HEK293 (cell line): ENCODE measurements at regions not wholly inside any gene's neighbourhood (a gene's known extent, or its start where the extent isn't known, plus 50 kb on each side); places are given as distances from the start of the nearest gene placed in this dataset.

Experiments
- SP2 ChIP-seq: fragments of 450-650 bp; formaldehyde crosslinking; IDR thresholded peaks from 2 replicates; pipeline ENCODE4 v1.5.1; 2016; ENCODE audit warnings: missing biosample characterization, missing genetic modification characterization
- ZNF133 ChIP-seq: fragments of 450-650 bp; formaldehyde crosslinking; IDR thresholded peaks from 2 replicates; pipeline ENCODE4 v1.5.1; 2016; ENCODE audit warnings: missing biosample characterization, missing genetic modification characterization
- ZNF138 ChIP-seq: fragments of 450-650 bp; formaldehyde crosslinking; IDR thresholded peaks from 2 replicates; pipeline ENCODE4 v1.5.1; 2016; ENCODE audit warnings: missing biosample characterization, missing genetic modification characterization, borderline replicate concordance
- ZNF146 ChIP-seq: fragments of 450-650 bp; formaldehyde crosslinking; IDR thresholded peaks from 2 replicates; pipeline ENCODE4 v1.5.1; 2016; ENCODE audit warnings: missing biosample characterization, missing genetic modification characterization
- ZNF248 ChIP-seq: fragments of 450-650 bp; formaldehyde crosslinking; IDR thresholded peaks from 2 replicates; pipeline ENCODE4 v1.5.1; 2017; ENCODE audit warnings: missing biosample characterization, missing genetic modification characterization
- ZNF266 ChIP-seq: fragments of 450-650 bp; formaldehyde crosslinking; IDR thresholded peaks from 2 replicates; pipeline ENCODE4 v1.5.1; 2016; ENCODE audit warnings: missing biosample characterization, missing genetic modification characterization, low read depth
- ZNF274 ChIP-seq, 2 experiments: fragments of 200-500 bp in 1 of 2; fragments of 450-650 bp in 1 of 2; sonication (Bioruptor generic) in 1 of 2; formaldehyde crosslinking in 1 of 2; IDR thresholded peaks; 2 replicates each; pipeline versions ENCODE4 v1.5.1 to v1.6.1; 2014 to 2016; ENCODE audit warnings: borderline replicate concordance in 1 of 2, inconsistent platforms in 1 of 2, low read length in 1 of 2, missing biosample characterization in 1 of 2, missing genetic modification characterization in 1 of 2
- ZNF501 ChIP-seq: fragments of 450-650 bp; formaldehyde crosslinking; IDR thresholded peaks from 2 replicates; pipeline ENCODE4 v1.5.1; 2016; ENCODE audit warnings: missing biosample characterization, missing genetic modification characterization
- TF ChIP-seq, protein P1 (sequence below): fragments of 450-650 bp; formaldehyde crosslinking; IDR thresholded peaks from 2 replicates; pipeline ENCODE4 v1.5.1; 2016; ENCODE audit warnings: missing biosample characterization, missing genetic modification characterization
- TF ChIP-seq, protein P2 (sequence below): fragments of 450-650 bp; formaldehyde crosslinking; IDR thresholded peaks from 2 replicates; pipeline ENCODE4 v1.5.1; 2016; ENCODE audit warnings: missing biosample characterization, missing genetic modification characterization

DNA sequence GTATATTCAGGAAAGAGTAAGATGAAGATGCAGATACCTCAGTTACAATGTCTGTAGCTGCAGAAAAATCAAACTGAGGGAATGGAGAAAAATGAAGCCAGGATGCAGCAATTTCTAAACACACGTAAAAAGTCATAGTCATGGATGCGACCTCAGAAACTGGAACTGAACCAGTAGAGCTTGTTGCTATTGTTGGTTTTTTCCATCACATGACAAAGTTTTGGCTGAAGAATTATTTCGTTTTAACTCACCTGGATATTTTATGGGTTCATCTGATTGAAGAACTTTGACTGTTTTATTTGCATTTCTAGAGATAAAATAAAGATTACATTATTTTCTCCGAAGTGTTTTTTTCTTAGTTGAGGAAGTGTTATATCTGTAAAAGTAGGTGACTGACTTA, 591.2 kb downstream of the ZBBX start:
- no peak for TF ChIP-seq ZNF133 (tag by site-specific recombination)
- TF ChIP-seq ZNF248 (tag by site-specific recombination), result no peak
- TF ChIP-seq, protein P1, sequence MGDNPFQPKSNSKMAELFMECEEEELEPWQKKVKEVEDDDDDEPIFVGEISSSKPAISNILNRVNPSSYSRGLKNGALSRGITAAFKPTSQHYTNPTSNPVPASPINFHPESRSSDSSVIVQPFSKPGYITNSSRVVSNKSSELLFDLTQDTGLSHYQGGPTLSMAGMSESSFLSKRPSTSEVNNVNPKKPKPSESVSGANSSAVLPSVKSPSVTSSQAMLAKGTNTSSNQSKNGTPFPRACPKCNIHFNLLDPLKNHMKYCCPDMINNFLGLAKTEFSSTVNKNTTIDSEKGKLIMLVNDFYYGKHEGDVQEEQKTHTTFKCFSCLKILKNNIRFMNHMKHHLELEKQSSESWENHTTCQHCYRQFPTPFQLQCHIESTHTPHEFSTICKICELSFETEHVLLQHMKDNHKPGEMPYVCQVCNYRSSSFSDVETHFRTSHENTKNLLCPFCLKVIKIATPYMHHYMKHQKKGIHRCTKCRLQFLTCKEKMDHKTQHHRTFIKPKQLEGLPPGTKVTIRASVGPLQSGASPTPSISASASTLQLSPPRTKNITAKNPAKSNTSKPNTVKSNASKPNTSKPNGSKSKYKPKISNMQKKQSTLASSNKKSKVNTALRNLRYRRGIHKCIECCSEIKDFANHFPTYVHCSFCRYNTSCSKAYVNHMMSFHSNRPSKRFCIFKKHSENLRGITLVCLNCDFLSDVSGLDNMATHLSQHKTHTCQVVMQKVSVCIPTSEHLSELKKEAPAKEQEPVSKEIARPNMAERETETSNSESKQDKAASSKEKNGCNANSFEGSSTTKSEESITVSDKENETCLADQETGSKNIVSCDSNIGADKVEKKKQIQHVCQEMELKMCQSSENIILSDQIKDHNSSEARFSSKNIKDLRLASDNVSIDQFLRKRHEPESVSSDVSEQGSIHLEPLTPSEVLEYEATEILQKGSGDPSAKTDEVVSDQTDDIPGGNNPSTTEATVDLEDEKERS (tag by site-specific recombination), result no peak
- TF ChIP-seq ZNF146 (tag by site-specific recombination), result no peak
- no peak for TF ChIP-seq ZNF501
- TF ChIP-seq ZNF274 (IDR thresholded peaks at IDR 0.05; ENCODE audit: low read length), result no peak
- TF ChIP-seq ZNF274 (tag by site-specific recombination; IDR thresholded peaks at IDR 0.05; ENCODE audit: borderline replicate concordance), result no peak
- TF ChIP-seq SP2 (tag by site-specific recombination), result no peak
- TF ChIP-seq ZNF266, result no peak
- TF ChIP-seq ZNF138 (tag by site-specific recombination), result no peak
- TF ChIP-seq, protein P2, sequence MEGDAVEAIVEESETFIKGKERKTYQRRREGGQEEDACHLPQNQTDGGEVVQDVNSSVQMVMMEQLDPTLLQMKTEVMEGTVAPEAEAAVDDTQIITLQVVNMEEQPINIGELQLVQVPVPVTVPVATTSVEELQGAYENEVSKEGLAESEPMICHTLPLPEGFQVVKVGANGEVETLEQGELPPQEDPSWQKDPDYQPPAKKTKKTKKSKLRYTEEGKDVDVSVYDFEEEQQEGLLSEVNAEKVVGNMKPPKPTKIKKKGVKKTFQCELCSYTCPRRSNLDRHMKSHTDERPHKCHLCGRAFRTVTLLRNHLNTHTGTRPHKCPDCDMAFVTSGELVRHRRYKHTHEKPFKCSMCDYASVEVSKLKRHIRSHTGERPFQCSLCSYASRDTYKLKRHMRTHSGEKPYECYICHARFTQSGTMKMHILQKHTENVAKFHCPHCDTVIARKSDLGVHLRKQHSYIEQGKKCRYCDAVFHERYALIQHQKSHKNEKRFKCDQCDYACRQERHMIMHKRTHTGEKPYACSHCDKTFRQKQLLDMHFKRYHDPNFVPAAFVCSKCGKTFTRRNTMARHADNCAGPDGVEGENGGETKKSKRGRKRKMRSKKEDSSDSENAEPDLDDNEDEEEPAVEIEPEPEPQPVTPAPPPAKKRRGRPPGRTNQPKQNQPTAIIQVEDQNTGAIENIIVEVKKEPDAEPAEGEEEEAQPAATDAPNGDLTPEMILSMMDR, result no peak
